Stimulated activated memory B cell treated with anti-CD40 and anti-IgM and Interleukin-4, amounts not matched to agents 10 μg/mL and 1 μg/mL and 100 μg/mL, for 72 hours (primary cell): ENCODE measurements at regions not wholly inside any gene's neighbourhood (a gene's known extent, or its start where the extent isn't known, plus 50 kb on each side); places are given as distances from the start of the nearest gene placed in this dataset.
"Not testable (repeated sequence)": the region's sequence is repeated elsewhere in the genome, so short reads cannot be mapped to it uniquely, and the experiment has no call there.

Experiments used
- ATAC-seq: fragments of 150-1000 bp; cut with Tn5 transposase; 2 replicates; pipeline ENCODE4 v1.10.0; 2021
- H3K27ac Mint-ChIP-seq: one replicate; pipeline ENCODE4 v1.8.0; 2022; ENCODE audit warnings: mild to moderate bottlenecking, mixed read lengths
- H3K27me3 Mint-ChIP-seq: one replicate; pipeline ENCODE4 v1.8.0; 2022; ENCODE audit warnings: mixed read lengths
- H3K36me3 Mint-ChIP-seq: one replicate; pipeline ENCODE4 v1.8.0; 2022; ENCODE audit warnings: mixed read lengths
- H3K4me1 Mint-ChIP-seq: one replicate; pipeline ENCODE4 v1.8.0; 2022; ENCODE audit warnings: mixed read lengths
- H3K4me3 Mint-ChIP-seq: one replicate; pipeline ENCODE4 v1.8.0; 2022; ENCODE audit warnings: mild to moderate bottlenecking, moderate library complexity, mixed read lengths
- H3K9me3 Mint-ChIP-seq: one replicate; pipeline ENCODE4 v1.8.0; 2022; ENCODE audit warnings: mixed read lengths

DNA sequence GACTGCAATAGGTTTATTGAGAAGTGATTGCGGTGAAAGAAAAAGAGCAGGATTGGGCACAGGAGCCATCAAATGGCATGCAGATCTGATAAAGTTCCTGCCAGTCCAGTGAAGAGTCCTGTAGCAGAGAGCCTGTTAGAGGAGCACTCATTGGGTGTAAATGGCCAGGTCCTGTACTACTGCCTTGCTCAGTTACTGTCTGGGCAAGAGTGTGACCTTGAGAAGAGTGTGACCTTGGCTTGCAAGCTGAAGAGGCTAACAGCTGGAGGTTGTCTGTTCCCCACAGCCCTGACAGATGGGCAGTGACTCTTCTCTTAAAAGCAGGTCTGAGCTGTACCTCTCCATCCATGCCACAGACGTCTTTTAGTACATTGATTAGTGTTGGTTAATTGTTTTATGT is 148.6 kb upstream of the SLC38A2 start:
- ATAC-seq = no peak

GRCh38 chr12:46519407-46519806 is 146.8 kb upstream of the SLC38A2 start:
- H3K4me3 Mint-ChIP-seq = no peak overlapping the region
- H3K36me3 Mint-ChIP-seq = peaks cover 19% of the 10 kb centered on the region
- H3K27me3 Mint-ChIP-seq = no peaks in the 10 kb centered on the region
- peak overlapping the region; percentile 29 for H3K27ac Mint-ChIP-seq
- no peaks in the 10 kb centered on the region for H3K9me3 Mint-ChIP-seq
- peaks cover 20% of the 10 kb centered on the region for H3K4me1 Mint-ChIP-seq
- ATAC-seq = no peak

More for the DNA sequence above, 148.6 kb upstream of the SLC38A2 start:
- Mint-ChIP-seq H3K36me3 (peaks cover 28% of the 10 kb centered on the region), H3K27me3 (no peaks in the 10 kb centered on the region), H3K4me3 (no peak overlapping the region), H3K9me3 (no peaks in the 10 kb centered on the region), H3K4me1 (peaks cover 20% of the 10 kb centered on the region), H3K27ac (no peak overlapping the region)

DNA sequence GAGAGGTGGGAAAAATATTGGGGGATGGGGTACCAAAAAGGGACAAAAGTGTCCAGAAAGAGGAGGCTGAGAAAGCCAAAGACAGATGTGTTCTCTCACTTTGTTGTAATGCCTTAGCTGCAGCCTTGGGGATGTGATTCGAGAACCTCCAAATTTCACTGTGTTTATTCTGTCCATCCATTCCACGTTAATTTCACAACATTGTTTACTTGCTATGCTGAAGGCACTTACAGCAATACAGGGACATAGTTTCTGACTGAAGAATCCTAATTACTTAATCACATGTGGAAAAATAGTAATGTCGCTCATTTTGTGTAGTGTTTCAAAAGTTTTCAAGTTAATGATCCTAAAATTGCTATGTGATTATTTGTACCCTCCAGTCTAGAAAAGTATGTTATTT is 146.2 kb upstream of the SLC38A2 start:
- H3K9me3 Mint-ChIP-seq = no peaks in the 10 kb centered on the region
- peaks cover 13% of the 10 kb centered on the region for H3K36me3 Mint-ChIP-seq
- H3K4me1 Mint-ChIP-seq = peaks cover 20% of the 10 kb centered on the region
- no peaks in the 10 kb centered on the region for H3K27me3 Mint-ChIP-seq
- no peak for ATAC-seq
- peak overlapping the region; percentile 29 for H3K27ac Mint-ChIP-seq
- H3K4me3 Mint-ChIP-seq = no peak overlapping the region

DNA sequence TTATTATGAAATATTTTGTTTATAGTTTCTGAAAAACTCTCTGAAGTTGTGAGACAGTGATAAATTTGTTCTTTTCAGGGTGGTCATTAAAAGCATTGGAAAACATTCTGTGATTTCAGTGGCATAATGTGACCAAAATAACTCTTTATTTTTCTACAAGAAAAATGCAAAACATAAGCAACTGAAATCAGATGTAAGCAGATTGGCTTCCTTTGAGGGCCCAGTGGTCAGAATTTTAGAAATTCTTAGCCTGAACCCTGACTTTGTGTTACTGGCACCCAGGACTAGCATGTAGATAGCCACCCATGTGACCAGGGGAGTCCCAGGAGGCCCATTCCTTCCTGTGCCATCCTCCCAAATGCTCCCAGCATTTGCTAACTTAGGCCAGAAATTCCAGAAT is 145.6 kb upstream of the SLC38A2 start:
- H3K27ac Mint-ChIP-seq = peak overlapping the region; percentile 94
- peaks cover 13% of the 10 kb centered on the region for H3K36me3 Mint-ChIP-seq
- ATAC-seq = no peak
- H3K9me3 Mint-ChIP-seq = no peaks in the 10 kb centered on the region
- no peak overlapping the region for H3K4me3 Mint-ChIP-seq
- H3K4me1 Mint-ChIP-seq = peaks cover 20% of the 10 kb centered on the region
- no peaks in the 10 kb centered on the region for H3K27me3 Mint-ChIP-seq

DNA sequence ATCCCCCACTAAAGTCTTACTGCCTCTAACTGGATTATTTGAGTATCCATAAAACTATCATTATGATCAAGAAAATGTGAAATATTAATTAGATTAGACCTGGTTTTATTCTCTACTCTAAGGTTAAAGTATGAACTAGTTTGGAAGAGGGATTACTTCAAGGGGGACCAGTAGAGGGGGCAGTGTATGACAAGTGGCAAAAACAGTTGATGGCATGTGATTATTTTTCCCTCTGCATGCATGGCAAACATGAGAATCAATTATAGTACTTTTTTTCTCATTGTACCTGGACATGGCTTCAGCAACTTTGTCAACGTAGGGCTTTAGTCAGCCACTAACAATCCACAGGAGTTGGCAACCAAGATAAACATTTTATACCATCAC is 145.0 kb upstream of the SLC38A2 start:
- Mint-ChIP-seq H3K4me3 (peak overlapping the region; percentile 7), H3K4me1 (peaks cover 26% of the 10 kb centered on the region), H3K27ac (peak overlapping the region; percentile 94), H3K27me3 (no peaks in the 10 kb centered on the region), H3K36me3 (peaks cover 13% of the 10 kb centered on the region), H3K9me3 (no peaks in the 10 kb centered on the region)
- no peak for ATAC-seq

- H3K36me3 Mint-ChIP-seq = peaks cover 13% of the 10 kb centered on the region
- peak overlapping the region; percentile 65 for H3K4me3 Mint-ChIP-seq
- H3K9me3 Mint-ChIP-seq = no peaks in the 10 kb centered on the region
- H3K27ac Mint-ChIP-seq = peak overlapping the region; percentile 94
- peak; percentile 96 for ATAC-seq
- H3K4me1 Mint-ChIP-seq = peaks cover 28% of the 10 kb centered on the region
- H3K27me3 Mint-ChIP-seq = no peaks in the 10 kb centered on the region
Measured at GRCh38 chr12:46516933-46517578, 144.5 kb upstream of the SLC38A2 start.

DNA sequence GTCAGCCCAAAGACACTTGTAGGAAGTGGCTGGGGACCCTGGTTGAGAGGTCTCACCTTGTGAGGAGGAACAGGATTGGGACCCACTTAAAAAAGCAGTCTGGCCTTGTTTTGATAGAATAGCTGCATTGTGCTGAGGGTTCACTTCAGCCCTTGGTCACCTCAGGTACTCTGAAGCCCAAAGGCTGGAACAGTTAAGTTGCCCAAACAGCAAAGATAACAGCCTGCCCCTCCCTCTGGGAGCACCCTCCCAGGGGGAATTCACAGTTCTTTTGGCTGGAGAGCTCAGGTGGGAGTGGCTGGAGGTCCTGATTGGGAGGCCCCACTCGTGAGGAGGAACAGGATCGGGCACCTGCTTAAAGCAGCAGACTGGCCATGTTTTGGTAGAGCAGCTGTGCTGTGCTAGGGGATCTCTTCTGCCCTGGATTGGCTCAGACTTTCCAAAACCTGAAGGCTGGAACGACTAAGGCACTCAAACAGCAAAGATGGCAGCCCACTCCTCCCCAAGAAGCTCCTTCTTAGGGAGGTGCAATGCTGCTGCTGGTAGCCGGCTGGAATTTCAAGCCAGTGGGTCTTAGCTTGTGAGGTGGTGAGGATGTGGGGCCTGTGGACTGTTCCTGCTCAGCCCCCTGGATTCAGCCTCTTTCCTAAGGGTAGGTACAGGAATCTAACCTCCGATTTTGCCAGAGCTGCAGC is 143.8 kb upstream of the SLC38A2 start:
- H3K4me3 Mint-ChIP-seq = no peak overlapping the region
- peaks cover 28% of the 10 kb centered on the region for H3K4me1 Mint-ChIP-seq
- ATAC-seq = no peak

DNA sequence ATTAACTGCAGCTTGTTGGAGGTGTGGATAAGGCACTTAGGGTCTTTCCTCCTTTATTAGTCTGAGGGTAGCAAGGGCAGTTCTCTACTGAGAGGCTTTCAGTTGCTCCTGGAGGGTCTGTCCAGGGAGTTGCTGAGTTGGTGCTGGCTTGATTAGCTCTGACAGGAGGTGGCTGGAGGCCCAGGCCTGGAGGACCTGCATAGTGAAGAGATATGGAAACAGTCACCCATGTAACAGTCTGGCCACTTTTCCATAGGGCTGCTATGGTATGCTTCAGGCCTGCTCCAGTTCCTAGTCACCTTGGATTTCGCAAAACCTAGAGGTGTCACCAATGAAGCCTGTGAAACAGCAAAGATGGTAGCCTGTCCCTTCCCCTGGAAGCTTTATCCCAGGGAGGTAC is 143.3 kb upstream of the SLC38A2 start:
- Mint-ChIP-seq H3K27ac (no peak overlapping the region), H3K4me1 (peaks cover 28% of the 10 kb centered on the region), H3K9me3 (peaks cover 8% of the 10 kb centered on the region), H3K27me3 (no peaks in the 10 kb centered on the region), H3K4me3 (no peak overlapping the region), H3K36me3 (peaks cover 23% of the 10 kb centered on the region)
- no peak for ATAC-seq

More for the DNA sequence above, 143.8 kb upstream of the SLC38A2 start:
- H3K36me3 Mint-ChIP-seq = peaks cover 18% of the 10 kb centered on the region
- H3K27me3 Mint-ChIP-seq = no peaks in the 10 kb centered on the region
- H3K27ac Mint-ChIP-seq = peak overlapping the region; percentile 94
- peaks cover 3% of the 10 kb centered on the region for H3K9me3 Mint-ChIP-seq

DNA sequence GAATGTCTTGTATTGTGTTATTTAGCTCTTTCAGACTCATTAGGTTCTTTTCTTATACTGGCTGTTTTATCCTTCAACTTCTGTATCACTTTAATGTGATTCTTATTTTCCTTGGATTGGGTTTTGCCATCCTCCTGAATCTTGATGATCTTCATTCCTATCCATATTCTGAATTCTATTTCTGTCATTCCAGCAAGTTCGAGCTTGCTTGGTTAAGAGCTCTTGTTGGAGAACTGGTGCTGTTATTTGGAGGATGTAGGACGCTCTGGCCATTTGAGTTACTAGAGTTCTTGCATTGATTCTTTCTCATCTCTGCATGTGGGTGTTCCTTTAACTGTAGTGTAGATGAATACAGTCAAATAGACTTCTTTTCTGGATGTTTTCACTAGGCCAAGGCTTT is 142.3 kb upstream of the SLC38A2 start:
- Mint-ChIP-seq H3K4me1 (peaks cover 28% of the 10 kb centered on the region), H3K9me3 (peaks cover 16% of the 10 kb centered on the region), H3K4me3 (no peak overlapping the region), H3K27me3 (no peaks in the 10 kb centered on the region), H3K36me3 (peaks cover 26% of the 10 kb centered on the region), H3K27ac (peak overlapping the region; percentile 36)
- no peak for ATAC-seq

DNA sequence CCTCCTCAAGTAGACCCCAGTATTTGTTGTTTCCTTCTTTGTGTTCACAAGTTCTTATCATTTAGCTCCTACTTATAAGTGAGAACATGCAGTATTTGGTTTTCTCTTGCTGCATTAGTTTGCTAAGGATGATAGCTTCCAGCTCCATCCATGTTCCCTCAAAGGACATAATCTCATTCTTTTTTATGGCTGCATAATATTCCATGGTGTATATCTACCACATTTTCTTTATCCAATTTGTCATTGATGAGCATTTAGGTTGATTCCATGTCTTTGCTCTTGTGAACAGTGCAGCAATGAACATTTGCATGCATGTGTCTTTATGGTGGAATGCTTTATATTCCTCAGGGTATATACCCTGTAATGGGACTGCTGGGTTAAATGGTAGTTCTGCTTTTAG is 137.7 kb upstream of the SLC38A2 start:
- Mint-ChIP-seq H3K9me3 (peaks cover 29% of the 10 kb centered on the region), H3K4me1 (peaks cover 15% of the 10 kb centered on the region), H3K36me3 (peaks cover 52% of the 10 kb centered on the region)
- not testable (repeated sequence) for H3K27ac Mint-ChIP-seq, ATAC-seq, H3K4me3 Mint-ChIP-seq, H3K27me3 Mint-ChIP-seq

DNA sequence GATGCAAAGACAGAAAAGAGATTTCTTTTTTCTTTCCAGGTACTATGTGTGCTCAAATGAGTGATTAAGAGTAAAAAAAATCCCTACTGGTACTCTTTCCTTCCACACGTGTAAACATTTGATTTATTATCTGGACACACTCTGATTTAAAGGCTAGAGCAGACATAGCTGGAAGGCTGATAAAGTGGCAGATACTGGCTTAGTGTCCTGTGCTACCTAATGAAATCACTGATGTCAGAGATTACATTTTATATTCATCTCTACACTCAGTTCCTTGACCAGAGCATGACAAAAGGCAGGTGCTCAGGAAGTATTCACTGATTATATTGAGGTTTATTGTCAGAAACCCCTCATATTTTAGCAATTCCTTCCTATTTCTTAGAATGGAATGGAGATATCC is 136.6 kb upstream of the SLC38A2 start:
- no peak for ATAC-seq
- peaks cover 57% of the 10 kb centered on the region for H3K36me3 Mint-ChIP-seq
- no peak overlapping the region for H3K4me3 Mint-ChIP-seq
- no peak overlapping the region for H3K27ac Mint-ChIP-seq
- no peaks in the 10 kb centered on the region for H3K27me3 Mint-ChIP-seq
- H3K9me3 Mint-ChIP-seq = peaks cover 35% of the 10 kb centered on the region
- peaks cover 15% of the 10 kb centered on the region for H3K4me1 Mint-ChIP-seq

- Mint-ChIP-seq H3K27ac (no peak overlapping the region), H3K36me3 (peaks cover 59% of the 10 kb centered on the region), H3K9me3 (peaks cover 35% of the 10 kb centered on the region), H3K27me3 (no peaks in the 10 kb centered on the region), H3K4me3 (no peak overlapping the region), H3K4me1 (peaks cover 15% of the 10 kb centered on the region)
- no peak for ATAC-seq
Measured at GRCh38 chr12:46508651-46509050, 136.1 kb upstream of the SLC38A2 start.

GRCh38 chr12:46507766-46508165 is 135.2 kb upstream of the SLC38A2 start:
- Mint-ChIP-seq H3K36me3 (peaks cover 68% of the 10 kb centered on the region), H3K4me1 (peaks cover 11% of the 10 kb centered on the region), H3K27me3 (no peaks in the 10 kb centered on the region), H3K4me3 (no peak overlapping the region), H3K9me3 (peaks cover 40% of the 10 kb centered on the region), H3K27ac (no peak overlapping the region)
- ATAC-seq = no peak

DNA sequence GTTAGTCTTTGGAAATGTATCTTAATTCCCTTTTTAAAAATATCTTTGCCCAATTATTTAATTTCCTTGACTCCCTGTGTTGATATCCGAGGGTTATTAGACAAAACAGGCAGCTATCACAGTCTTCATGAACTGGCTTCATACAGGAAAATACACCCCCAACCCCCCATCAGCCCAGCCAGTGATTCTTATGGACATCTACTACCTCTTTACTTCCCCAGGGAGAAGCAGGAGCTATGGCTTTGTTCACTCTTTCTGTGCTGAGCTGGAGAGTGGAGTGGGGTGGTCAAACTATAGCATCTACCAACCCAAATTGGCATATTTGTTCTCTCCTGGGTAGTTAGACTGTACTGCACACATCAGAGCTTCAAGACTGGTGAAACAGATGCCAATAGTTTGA is 134.4 kb upstream of the SLC38A2 start:
- H3K9me3 Mint-ChIP-seq = peaks cover 41% of the 10 kb centered on the region

DNA sequence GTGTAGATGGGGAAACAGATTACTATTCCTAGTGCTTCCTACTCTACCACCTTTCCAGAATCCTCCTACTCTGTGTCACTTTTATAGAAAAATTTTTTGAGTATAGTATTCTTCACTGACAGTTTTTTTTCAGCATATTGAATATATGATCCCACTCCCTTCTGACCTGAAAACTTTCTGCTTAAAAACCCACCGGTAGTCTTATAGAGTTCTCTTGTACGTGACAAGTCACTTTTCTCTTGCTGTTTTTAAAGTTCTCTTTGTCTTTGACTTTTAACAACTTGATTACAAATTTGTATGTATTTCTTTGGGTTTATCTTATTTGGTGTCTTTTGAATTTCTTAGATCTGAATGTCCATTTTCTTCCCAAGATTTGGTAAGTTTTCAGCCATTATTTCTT is 133.6 kb upstream of the SLC38A2 start:
- Mint-ChIP-seq H3K9me3 (peaks cover 37% of the 10 kb centered on the region), H3K27me3 (no peaks in the 10 kb centered on the region), H3K4me3 (no peak overlapping the region), H3K4me1 (peaks cover 7% of the 10 kb centered on the region), H3K36me3 (peaks cover 72% of the 10 kb centered on the region), H3K27ac (no peak overlapping the region)
- ATAC-seq = no peak

More for the DNA sequence above, 134.4 kb upstream of the SLC38A2 start:
- Mint-ChIP-seq H3K27ac (no peak overlapping the region), H3K27me3 (no peaks in the 10 kb centered on the region), H3K4me1 (peaks cover 7% of the 10 kb centered on the region), H3K4me3 (no peak overlapping the region), H3K36me3 (peaks cover 76% of the 10 kb centered on the region)
- ATAC-seq = no peak

DNA sequence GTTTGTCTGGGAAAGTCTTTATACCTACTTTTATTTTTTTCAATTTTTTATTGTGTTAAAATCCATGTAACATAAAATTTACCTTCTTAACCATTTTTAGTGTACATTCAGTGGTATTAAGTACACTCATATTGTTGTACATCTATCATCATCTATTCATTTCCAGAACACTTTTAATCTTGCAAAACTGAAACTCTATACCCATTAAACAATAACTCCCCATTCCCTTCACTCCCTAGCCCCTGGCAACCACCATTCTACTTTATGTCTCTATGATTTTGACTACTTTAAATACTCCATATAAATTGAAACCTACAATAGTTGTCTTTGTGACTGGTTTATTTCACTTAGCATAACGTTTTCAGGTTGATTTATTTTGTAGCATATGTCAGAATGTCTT is 131.9 kb upstream of the SLC38A2 start:
- no peak overlapping the region for H3K27ac Mint-ChIP-seq
- peaks cover 66% of the 10 kb centered on the region for H3K36me3 Mint-ChIP-seq
- no peak for ATAC-seq
- peaks cover 15% of the 10 kb centered on the region for H3K4me1 Mint-ChIP-seq
- no peak overlapping the region for H3K4me3 Mint-ChIP-seq
- H3K27me3 Mint-ChIP-seq = no peaks in the 10 kb centered on the region
- peaks cover 25% of the 10 kb centered on the region for H3K9me3 Mint-ChIP-seq
